PC-3 (cell line): ENCODE measurements at regions not wholly inside any gene's neighbourhood (a gene's known extent, or its start where the extent isn't known, plus 50 kb on each side); places are given as distances from the start of the nearest gene placed in this dataset.

Source experiments
- ATAC-seq: fragments of 200-7000 bp; cut with Tn5 transposase; 2 replicates; pipeline ENCODE4 v1.9.1; 2020; ENCODE audit warnings: mild to moderate bottlenecking, moderate library complexity
- BruUV-seq: library from RNA; stranded (reverse); fragments of 400-500 nt; replicated peaks from 2 replicates; lab custom pipeline; 2021; lab: Mats Ljungman, UMichigan
- CTCF ChIA-PET: fragments of 300-600 bp; sonication (Branson Sonifier 250); formaldehyde crosslinking; loops from one replicate; lab custom pipeline; 2022; ENCODE audit warnings: antibody characterized with exemption; lab: Charles Lee
- POLR2A ChIA-PET: fragments of 300-600 bp; sonication (Branson Sonifier 250); formaldehyde crosslinking; loops from one replicate; lab custom pipeline; 2022; ENCODE audit warnings: antibody characterized with exemption; ENCODE audit not compliant: unreplicated experiment; lab: Charles Lee
- DNase-seq: peaks from one replicate; pipeline ENCODE4 v3.0.0-alpha.2; 2015
- H2AFZ ChIP-seq: fragments of 300-600 bp; sonication (generic); 2 replicates; pipeline ENCODE4 v1.6.0; 2016; ENCODE audit warnings: antibody characterized with exemption, low read length
- H3F3A ChIP-seq: fragments of 300-600 bp; sonication (generic); one replicate; pipeline ENCODE4 v1.6.0; 2017; ENCODE audit warnings: antibody characterized with exemption, low read length, control low read depth, mild to moderate bottlenecking; ENCODE audit not compliant: unreplicated experiment
- H3K27ac ChIP-seq: fragments of 300-600 bp; sonication (generic); 2 replicates; pipeline ENCODE4 v1.5.1; 2016; ENCODE audit warnings: mild to moderate bottlenecking, low read length
- H3K27me3 ChIP-seq: fragments of 300-600 bp; sonication (generic); 2 replicates; pipeline ENCODE4 v1.6.1; 2016; ENCODE audit warnings: low read length, mixed read lengths
- H3K36me3 ChIP-seq: fragments of 300-600 bp; sonication (generic); 2 replicates; pipeline ENCODE4 v1.6.1; 2016; ENCODE audit warnings: low read depth, mixed run types, low read length, mixed read lengths
- H3K4me1 ChIP-seq: fragments of 300-600 bp; sonication (generic); 2 replicates; pipeline ENCODE4 v1.5.1; 2016; ENCODE audit warnings: low read length; ENCODE audit not compliant: insufficient read depth
- H3K4me2 ChIP-seq: fragments of 300-600 bp; sonication (generic); 2 replicates; pipeline ENCODE4 v1.6.0; 2016; ENCODE audit warnings: low read length
- H3K4me3 ChIP-seq: fragments of 300-600 bp; sonication (generic); 2 replicates; pipeline ENCODE4 v1.5.1; 2016; ENCODE audit warnings: mild to moderate bottlenecking, low read length, mixed read lengths
- H3K79me2 ChIP-seq: fragments of 300-600 bp; sonication (generic); 2 replicates; pipeline ENCODE4 v1.6.1; 2017; ENCODE audit warnings: low read length, mixed read lengths
- H3K9ac ChIP-seq: fragments of 300-600 bp; sonication (generic); 2 replicates; pipeline ENCODE4 v1.6.0; 2016; ENCODE audit warnings: mild to moderate bottlenecking, low read length
- H3K9me2 ChIP-seq: fragments of 300-600 bp; sonication (generic); replicated peaks from 2 replicates; pipeline ENCODE4 v1.6.1; 2016; ENCODE audit warnings: mixed run types, low read length, mixed read lengths
- H3K9me3 ChIP-seq: fragments of 300-600 bp; sonication (generic); 2 replicates; pipeline ENCODE4 v1.6.1; 2016; ENCODE audit warnings: low read length, mixed read lengths
- H4K20me1 ChIP-seq: fragments of 300-600 bp; sonication (generic); 2 replicates; pipeline ENCODE4 v1.6.1; 2016; ENCODE audit warnings: low read length, mixed read lengths
- EZH2 ChIP-seq: fragments of 300-600 bp; sonication (generic); IDR thresholded peaks from one replicate; pipeline ENCODE4 v1.6.1; 2017; ENCODE audit warnings: antibody characterized with exemption, mild to moderate bottlenecking, low read length; ENCODE audit not compliant: unreplicated experiment
- EZH2phosphoT487 ChIP-seq: fragments of 300-600 bp; sonication (generic); IDR thresholded peaks from 2 replicates; pipeline ENCODE4 v1.6.1; 2018; ENCODE audit warnings: mild to moderate bottlenecking, antibody characterized with exemption, low read length, borderline replicate concordance
- intact Hi-C: fragments of 100-400 bp; cut with micrococcal nuclease; formaldehyde crosslinking; loops from 2 replicates; pipeline ENCODE4 v1.9.0; 2023
- TF ChIP-seq, protein P1 (sequence below): fragments of 300-600 bp; sonication (generic); conservative IDR thresholded peaks from 2 replicates; pipeline ENCODE4 v1.5.1; 2017; ENCODE audit warnings: antibody characterized with exemption, low read depth, mild to moderate bottlenecking, low read length

GRCh38 chr9:113695901-113696300 is 180.2 kb upstream of the ZNF618 start:
- Histone ChIP-seq H3K27me3 (no peaks in the 10 kb centered on the region), H3K9ac (no peak overlapping the region; the same call in 1 of the 2 replicates), H2AFZ (no peak overlapping the region), H3K4me1 (peaks cover 11% of the 10 kb centered on the region), H3F3A (no peaks in the 10 kb centered on the region), H4K20me1 (no peaks in the 10 kb centered on the region), H3K9me2 (no peaks in the 10 kb centered on the region), H3K9me3 (no peaks in the 10 kb centered on the region), H3K4me3 (no peak overlapping the region), H3K79me2 (no peaks in the 10 kb centered on the region), H3K4me2 (peak overlapping the region; percentile 22; the same call in 1 of the 2 replicates), H3K36me3 (no peaks in the 10 kb centered on the region), H3K27ac (peak overlapping the region; percentile 69)
- TF ChIP-seq, protein P1, sequence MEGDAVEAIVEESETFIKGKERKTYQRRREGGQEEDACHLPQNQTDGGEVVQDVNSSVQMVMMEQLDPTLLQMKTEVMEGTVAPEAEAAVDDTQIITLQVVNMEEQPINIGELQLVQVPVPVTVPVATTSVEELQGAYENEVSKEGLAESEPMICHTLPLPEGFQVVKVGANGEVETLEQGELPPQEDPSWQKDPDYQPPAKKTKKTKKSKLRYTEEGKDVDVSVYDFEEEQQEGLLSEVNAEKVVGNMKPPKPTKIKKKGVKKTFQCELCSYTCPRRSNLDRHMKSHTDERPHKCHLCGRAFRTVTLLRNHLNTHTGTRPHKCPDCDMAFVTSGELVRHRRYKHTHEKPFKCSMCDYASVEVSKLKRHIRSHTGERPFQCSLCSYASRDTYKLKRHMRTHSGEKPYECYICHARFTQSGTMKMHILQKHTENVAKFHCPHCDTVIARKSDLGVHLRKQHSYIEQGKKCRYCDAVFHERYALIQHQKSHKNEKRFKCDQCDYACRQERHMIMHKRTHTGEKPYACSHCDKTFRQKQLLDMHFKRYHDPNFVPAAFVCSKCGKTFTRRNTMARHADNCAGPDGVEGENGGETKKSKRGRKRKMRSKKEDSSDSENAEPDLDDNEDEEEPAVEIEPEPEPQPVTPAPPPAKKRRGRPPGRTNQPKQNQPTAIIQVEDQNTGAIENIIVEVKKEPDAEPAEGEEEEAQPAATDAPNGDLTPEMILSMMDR = no peak
- TF ChIP-seq EZH2phosphoT487 = no peak
- no peak for TF ChIP-seq EZH2
- BruUV-seq = no TSS peak
- ChIA-PET POLR2A (no interaction called here), CTCF (no interaction called here)
- peak; percentile 87 for DNase-seq
- peak; percentile 92 for ATAC-seq
- intact Hi-C loops = no loop called here

DNA sequence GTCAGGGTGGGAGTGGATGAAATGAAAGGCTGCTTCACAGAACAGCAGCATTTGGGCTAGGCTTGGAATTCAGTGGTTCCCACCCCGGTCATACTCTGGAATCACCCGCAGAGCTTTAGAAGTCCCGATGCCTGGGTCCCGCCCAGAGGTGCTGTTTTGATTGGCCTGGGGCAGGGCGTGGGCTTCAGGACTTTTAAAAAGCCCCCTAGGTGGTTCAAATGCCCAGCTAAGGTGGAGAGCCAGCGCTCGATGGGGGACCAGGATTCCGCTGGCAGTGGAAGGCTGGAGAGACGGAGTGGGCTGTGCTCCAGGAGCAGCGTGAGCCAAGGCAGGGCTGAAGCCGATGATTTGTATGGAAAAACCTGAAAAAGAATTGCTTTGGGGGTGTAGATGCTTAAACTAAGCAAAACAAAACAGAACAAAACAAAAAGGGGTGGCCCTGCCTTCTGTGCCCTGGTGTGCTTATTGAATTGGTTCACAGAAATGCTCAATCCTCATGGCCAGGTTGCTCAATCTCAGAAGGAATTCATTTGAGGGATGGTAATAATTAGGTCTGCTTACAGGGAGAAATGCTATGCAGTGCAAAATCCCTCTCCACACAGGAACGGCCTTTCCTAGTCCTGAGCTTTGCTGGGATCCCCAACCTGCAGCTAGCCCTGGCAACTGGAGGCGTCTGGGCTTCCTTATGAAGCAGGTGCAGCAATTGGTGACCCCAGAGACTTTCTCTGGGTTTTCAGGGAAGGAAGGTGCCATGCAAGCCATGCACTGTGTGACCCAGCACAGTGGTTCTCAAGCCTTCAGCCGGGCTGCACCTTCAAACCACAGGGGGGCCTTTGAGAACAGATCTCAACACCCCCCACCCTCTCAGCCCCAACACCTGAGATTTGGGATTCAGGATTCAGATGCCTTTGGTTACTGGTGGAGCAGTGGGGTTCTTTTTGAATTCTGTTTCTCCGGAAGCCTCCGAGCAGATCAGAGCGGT is 174.0 kb upstream of the ZNF618 start:
- no peaks in the 10 kb centered on the region for H3K9me3 ChIP-seq
- no peak overlapping the region for H2AFZ ChIP-seq
- H3K27ac ChIP-seq = no peak overlapping the region
- no peaks in the 10 kb centered on the region for H3K4me1 ChIP-seq
- BruUV-seq = no TSS peak
- no peak for TF ChIP-seq EZH2
- TF ChIP-seq, protein P1 = no peak
- no peak for TF ChIP-seq EZH2phosphoT487
- H3F3A ChIP-seq = no peaks in the 10 kb centered on the region
- H3K4me2 ChIP-seq = no peak overlapping the region
- ATAC-seq = no peak
- H3K27me3 ChIP-seq = no peaks in the 10 kb centered on the region
- no peaks in the 10 kb centered on the region for H3K79me2 ChIP-seq
- H3K9me2 ChIP-seq = no peaks in the 10 kb centered on the region
- no peak overlapping the region for H3K4me3 ChIP-seq
- POLR2A ChIA-PET = no interaction called here
- H3K9ac ChIP-seq = no peak overlapping the region
- no peaks in the 10 kb centered on the region for H3K36me3 ChIP-seq
- DNase-seq = no peak
- CTCF ChIA-PET = no interaction called here
- no peaks in the 10 kb centered on the region for H4K20me1 ChIP-seq
- intact Hi-C loops = no loop called here
